Fibroblast of skin of left quadriceps (primary cell): ENCODE measurements at regions not wholly inside any gene's neighbourhood (a gene's known extent, or its start where the extent isn't known, plus 50 kb on each side); places are given as distances from the start of the nearest gene placed in this dataset.

Source experiments
- DNase-seq, 2 experiments: peaks; one replicate each; pipeline ENCODE4 v3.0.0-alpha.2; 2013; ENCODE audit warnings: low read depth in 2 of 2

GRCh38 chr4:181536196-181536746 is 706.9 kb upstream of the TENM3 start:
- DNase-seq: no peak

DNA sequence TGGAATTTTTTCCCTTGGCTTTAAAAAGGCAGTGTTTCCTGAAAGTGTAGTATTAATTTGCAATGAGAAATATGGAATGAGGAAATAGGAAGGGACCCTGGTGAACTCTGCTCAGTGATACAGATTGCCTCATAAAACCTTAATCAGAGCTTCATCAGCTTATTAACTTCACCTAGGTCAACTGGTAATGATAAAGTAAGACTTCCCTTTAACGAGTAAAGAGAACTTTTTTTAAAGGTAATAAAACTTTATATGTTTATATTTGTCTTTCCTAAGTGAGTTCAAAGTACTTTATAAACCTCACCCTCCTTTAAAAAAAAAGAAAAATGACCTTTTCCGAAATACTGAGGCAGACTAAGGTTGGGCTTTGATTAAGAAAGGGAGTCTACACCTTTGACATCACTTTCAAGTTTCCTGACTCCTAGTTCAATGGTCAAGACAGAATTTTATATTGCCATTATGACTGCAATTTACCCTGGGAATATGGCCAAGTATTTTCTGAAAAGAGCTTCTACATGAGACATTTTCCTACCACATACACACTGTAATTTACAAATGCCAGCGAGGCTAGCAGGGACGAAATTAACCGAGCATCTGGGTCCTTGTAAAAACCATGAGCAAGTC is 706.3 kb upstream of the TENM3 start:
- no peak for DNase-seq

- DNase-seq: no peak
Measured at GRCh38 chr4:181538431-181538830, 704.8 kb upstream of the TENM3 start.

GRCh38 chr4:181541396-181541795 is 701.8 kb upstream of the TENM3 start:
- DNase-seq: no peak

- DNase-seq: peak; percentile 52 to 55
Measured at GRCh38 chr4:181548873-181549575, 694.2 kb upstream of the TENM3 start.

DNA sequence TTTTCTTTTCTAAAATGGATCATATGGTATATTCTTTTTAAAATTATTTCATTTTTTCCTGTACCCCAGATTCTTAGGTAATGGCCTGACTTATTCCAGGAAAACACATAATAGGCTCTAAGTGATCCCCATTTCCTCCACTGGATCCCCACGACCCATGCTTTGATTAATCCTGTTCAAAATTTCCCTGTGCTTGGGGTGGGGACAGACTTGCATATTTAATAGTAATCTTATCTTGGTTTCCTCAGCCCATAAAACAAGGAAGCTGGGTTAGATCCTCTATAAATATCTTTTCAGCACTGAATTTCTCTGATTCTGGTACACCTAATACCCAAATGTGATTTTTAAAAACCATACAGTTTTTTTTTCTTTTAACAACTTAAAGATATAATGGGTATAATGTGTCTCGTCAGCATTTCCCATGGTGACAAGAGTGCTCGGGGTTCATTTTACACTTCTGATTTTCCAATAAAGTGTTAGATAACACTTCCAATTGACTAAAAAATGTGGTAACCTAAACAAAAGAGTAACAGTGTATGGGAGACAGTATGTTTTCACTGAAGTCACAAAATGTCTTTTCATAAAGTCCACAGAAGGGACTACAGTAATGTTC is 693.5 kb upstream of the TENM3 start:
- no peak for DNase-seq

DNA sequence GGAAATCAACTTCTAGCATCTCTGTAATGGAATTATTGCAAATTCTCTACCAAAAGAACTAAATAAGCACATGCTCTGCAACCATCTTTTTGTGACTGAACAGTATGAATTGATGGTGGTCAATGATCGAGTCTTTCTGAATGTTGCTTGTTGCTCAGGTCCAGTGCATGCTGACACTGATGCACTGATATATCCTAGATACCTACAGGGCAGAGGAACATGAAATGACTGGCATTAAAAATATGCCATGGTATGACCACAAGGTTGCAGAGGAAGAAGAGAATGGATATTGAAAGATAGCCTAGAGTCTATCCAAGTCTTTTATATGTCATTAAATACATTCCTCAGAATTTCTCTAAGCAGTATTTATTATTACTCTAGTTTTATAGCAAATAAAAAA is 692.8 kb upstream of the TENM3 start:
- DNase-seq: no peak

- DNase-seq: no peak
Measured at GRCh38 chr4:181559637-181560036, 683.6 kb upstream of the TENM3 start.

- no peak for DNase-seq
Measured at GRCh38 chr4:181562399-181562798, 680.8 kb upstream of the TENM3 start.

- no peak for DNase-seq
Measured at GRCh38 chr4:181564625-181565024, 678.6 kb upstream of the TENM3 start.

DNA sequence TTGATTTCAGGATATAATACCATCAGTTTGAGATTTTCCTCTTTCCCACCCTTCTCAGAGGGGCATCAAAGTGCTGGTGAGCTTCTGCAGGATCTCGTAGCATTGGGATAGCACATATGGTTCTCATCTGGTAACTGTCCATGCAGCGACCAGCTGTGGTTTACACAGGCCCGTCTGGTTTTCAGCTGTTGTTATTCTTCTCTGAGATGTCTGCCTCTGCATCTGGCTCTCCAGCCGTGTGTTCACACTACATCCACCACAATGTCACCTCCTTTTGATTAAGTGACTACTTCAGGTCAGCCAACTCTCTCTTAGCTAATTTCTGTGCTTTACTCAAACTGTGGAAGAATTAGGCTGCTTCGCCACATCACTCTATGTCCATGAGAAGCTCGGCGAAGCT is 676.7 kb upstream of the TENM3 start:
- peak; percentile 54 to 59 for DNase-seq

GRCh38 chr4:181569553-181569952 is 673.6 kb upstream of the TENM3 start:
- DNase-seq: peak; percentile 37

GRCh38 chr4:181578911-181579310 is 664.3 kb upstream of the TENM3 start:
- no peak for DNase-seq

DNA sequence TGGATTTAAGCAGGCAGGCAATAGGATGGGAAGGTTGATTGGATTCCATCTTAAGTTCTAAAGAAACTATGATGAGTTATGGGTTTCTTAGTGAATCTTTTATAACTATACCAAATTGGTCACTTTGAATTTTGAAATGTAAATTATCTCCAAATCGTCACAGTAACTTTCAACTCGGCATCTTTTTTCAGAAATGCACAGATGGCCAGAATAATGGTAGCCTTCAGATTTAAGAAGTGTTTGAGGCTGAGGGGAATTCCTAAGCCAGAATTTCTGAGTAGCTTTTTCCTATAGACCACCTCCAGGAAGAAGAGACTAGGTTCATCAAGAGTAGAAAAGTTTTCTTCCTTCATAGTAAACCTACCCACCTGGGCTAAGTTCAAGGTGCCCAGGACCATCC is 663.7 kb upstream of the TENM3 start:
- no peak for DNase-seq

- DNase-seq: no peak
Measured at GRCh38 chr4:181581983-181582382, 661.2 kb upstream of the TENM3 start.

DNA sequence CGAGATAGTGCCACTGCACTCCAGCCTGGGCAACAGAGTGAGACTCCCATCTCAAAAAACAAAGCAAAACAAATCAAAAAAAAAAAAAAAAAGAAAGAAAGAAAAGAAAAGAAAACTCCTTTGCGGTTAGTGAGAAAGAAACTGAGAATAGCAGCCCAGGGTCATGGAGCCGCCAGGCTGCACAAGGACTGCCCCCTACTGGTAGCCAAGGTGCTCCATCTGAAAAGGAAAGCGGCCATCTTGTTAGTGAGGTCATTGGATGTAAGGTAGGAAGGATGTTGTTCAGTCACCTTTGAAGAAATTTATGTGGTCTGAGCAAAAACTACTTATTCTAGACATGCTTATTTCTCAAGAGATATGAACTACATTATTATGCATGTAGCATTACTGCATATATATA is 660.6 kb upstream of the TENM3 start:
- DNase-seq: no peak

DNA sequence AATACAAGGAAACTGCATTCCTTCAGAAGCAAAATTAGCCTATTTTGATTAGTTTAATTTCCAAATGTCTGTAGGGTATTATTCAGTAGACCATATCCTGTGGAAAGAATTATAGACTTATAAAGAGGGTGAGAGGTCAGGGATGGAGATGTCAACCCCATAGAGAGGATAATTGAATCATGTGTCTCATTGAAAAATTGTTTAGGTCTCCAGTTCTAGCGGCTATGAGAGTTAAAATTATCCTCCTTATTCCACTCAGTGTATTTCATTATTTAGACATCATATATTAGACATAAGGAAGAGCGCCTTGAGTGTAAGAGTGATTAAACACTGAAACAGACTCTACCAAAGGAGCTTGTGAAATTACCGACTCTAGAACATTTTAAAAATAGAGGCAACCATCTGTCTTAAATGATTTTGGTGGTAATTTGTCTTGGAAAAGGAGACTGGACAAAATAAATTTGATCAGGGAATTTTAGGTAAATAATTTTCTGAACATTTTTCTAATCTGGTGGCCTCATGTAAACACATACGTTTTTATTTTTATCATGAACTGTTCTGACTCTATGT is 654.4 kb upstream of the TENM3 start:
- DNase-seq: no peak

GRCh38 chr4:181592221-181592745 is 650.9 kb upstream of the TENM3 start:
- DNase-seq: no peak

- DNase-seq: no peak
Measured at GRCh38 chr4:181593703-181594102, 649.5 kb upstream of the TENM3 start.

GRCh38 chr4:181594188-181594587 is 649.0 kb upstream of the TENM3 start:
- DNase-seq: no peak

DNA sequence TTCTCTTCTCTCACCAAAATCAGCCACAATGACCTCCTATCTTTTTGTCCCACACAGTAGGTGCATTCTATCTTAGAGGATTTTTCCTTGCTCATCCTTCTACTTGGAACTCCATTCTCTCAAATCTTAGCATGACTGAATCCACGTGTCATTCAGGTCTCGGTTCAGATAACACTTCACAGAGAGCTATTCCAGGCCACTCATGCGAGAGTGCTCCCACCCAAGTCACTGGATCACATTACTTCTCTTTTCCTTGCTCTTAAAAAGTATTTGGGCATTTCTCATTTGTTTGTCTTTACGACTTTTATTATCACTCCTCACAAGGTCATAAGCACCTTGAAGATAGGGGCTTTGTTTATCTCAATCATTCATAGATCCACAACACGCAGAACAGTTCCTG is 647.5 kb upstream of the TENM3 start:
- no peak for DNase-seq

DNA sequence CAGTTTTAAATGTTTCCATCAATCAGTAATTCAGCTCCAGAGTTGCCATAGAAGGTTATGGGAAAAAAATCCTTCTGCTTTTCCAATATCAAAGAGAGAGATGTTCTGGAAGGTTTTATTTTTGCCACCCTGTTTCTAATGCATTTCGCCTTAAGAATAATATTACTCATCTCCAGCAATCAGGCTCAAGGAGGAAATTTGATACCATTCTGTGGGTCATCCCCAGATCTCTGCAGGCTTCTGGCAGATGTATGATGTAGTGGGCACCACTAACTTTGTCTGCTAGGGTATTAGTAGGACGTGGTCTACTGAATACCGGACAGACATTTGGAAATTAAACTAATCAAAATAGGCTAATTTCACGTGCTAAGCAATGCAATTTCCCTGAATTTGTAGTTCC is 645.4 kb upstream of the TENM3 start:
- no peak for DNase-seq
